ENCODE measurements at regions not wholly inside any gene's neighbourhood (a gene's known extent, or its start where the extent isn't known, plus 50 kb on each side); places are given as distances from the start of the nearest gene placed in this dataset.

DNA sequence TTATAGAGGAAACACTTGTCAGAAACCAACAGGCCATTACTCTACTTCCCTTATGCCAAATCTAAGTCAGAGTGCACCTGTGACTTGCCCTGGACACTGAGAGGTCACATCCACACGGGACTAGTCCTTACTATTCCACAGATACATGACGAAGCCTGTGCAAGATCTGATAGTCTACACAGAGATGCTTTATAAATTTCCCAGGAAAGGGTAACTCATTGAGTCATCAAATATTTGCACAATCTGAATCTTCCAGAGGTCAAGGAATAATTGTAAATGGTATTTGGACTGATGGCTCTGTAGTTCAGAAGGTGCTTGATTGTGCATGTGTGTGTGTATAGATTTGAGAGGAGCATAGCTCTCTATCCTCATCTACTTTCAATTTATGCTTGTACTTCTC is 55.2 kb upstream of the JAK2 start (continued):
- TF ChIP-seq, protein P1, sequence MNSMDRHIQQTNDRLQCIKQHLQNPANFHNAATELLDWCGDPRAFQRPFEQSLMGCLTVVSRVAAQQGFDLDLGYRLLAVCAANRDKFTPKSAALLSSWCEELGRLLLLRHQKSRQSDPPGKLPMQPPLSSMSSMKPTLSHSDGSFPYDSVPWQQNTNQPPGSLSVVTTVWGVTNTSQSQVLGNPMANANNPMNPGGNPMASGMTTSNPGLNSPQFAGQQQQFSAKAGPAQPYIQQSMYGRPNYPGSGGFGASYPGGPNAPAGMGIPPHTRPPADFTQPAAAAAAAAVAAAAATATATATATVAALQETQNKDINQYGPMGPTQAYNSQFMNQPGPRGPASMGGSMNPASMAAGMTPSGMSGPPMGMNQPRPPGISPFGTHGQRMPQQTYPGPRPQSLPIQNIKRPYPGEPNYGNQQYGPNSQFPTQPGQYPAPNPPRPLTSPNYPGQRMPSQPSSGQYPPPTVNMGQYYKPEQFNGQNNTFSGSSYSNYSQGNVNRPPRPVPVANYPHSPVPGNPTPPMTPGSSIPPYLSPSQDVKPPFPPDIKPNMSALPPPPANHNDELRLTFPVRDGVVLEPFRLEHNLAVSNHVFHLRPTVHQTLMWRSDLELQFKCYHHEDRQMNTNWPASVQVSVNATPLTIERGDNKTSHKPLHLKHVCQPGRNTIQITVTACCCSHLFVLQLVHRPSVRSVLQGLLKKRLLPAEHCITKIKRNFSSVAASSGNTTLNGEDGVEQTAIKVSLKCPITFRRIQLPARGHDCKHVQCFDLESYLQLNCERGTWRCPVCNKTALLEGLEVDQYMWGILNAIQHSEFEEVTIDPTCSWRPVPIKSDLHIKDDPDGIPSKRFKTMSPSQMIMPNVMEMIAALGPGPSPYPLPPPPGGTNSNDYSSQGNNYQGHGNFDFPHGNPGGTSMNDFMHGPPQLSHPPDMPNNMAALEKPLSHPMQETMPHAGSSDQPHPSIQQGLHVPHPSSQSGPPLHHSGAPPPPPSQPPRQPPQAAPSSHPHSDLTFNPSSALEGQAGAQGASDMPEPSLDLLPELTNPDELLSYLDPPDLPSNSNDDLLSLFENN (IDR thresholded peaks at IDR 0.05; ENCODE audit: low read depth in 2 of 2, low read length in 2 of 2): no peak
- TF ChIP-seq, protein P2, sequence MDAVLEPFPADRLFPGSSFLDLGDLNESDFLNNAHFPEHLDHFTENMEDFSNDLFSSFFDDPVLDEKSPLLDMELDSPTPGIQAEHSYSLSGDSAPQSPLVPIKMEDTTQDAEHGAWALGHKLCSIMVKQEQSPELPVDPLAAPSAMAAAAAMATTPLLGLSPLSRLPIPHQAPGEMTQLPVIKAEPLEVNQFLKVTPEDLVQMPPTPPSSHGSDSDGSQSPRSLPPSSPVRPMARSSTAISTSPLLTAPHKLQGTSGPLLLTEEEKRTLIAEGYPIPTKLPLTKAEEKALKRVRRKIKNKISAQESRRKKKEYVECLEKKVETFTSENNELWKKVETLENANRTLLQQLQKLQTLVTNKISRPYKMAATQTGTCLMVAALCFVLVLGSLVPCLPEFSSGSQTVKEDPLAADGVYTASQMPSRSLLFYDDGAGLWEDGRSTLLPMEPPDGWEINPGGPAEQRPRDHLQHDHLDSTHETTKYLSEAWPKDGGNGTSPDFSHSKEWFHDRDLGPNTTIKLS (IDR thresholded peaks at IDR 0.05; ENCODE audit: borderline replicate concordance, low read depth): no peak

DNA sequence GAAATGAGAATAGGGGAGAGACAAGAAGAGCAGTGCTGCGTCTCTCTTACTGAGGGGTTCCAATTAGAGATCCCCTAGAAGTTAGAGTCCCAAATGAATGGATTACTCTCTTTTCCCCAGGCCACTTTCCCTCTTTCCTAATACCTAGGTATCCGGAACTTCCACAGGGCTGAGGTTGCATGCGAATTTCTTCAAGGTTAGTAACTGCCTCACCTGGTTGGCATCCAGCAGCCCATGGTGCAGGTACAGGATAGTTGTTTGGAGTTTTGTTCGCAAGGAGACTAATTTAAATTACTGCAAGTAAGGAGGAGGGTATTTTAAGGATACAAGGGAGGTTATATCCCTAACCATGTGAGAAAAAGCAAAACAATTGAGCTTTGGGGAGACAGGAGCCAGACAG is 52.4 kb upstream of the JAK2 start:
- Histone ChIP-seq H3K36me3 (ENCODE audit: control insufficient read depth, insufficient read depth, low read length) (no peaks in the 10 kb centered on the region), H3K9me1 (ENCODE audit: control insufficient read depth, insufficient read depth, low read length) (no peaks in the 10 kb centered on the region), H3K4me2 (ENCODE audit: insufficient read depth, low read length) (no peak overlapping the region), H3K79me2 (ENCODE audit: control insufficient read depth, insufficient read depth, low read length) (peaks cover 2% of the 10 kb centered on the region; the same call in 1 of the 3 replicates), H3K27ac (ENCODE audit: extremely low read depth, low read depth, low read length) (no peak overlapping the region), H3K9me3 (replicated peaks; ENCODE audit: control insufficient read depth, insufficient read depth, low read depth, low read length) (no peaks in the 10 kb centered on the region), H3K4me1 (replicated peaks in 1 of 2; ENCODE audit: control insufficient read depth in 2 of 2, insufficient read depth in 2 of 2, low read length in 2 of 2) (peaks cover 0 to 18% of the 10 kb centered on the region in 2 experiments; a peak in 2 of 5 replicates), H3K4me3 (no peak overlapping the region), H2AFZ (ENCODE audit: low read depth, low read length) (no peak overlapping the region), H3K27me3 (ENCODE audit: control insufficient read depth in 2 of 2, insufficient read depth in 2 of 2, low read length in 2 of 2) (no peaks in the 10 kb centered on the region), H4K20me1 (replicated peaks; ENCODE audit: control insufficient read depth, insufficient read depth, low read length) (no peaks in the 10 kb centered on the region), H3K9ac (ENCODE audit: insufficient read depth in 1 of 2, low read depth in 2 of 2, low read length in 2 of 2) (no peak overlapping the region)
- no peak for ATAC-seq
- BruUV-seq (replicated peaks): no TSS peak
- in situ Hi-C loops (cut with MboI) (no loop called here), intact Hi-C loops (cut with micrococcal nuclease) (no loop called here)
- no peak for FAIRE-seq
- POLR2A ChIA-PET: interaction anchor here (0.5 to 1.0 kb wide), 2 partner anchors 9 to 31 kb away, joined by 4 read pairs; no protein-coding TSS in a partner anchor
- 85% methylated on average over 3 of the region's 4 CpGs for WGBS (ENCODE audit: insufficient coverage, low coverage, missing lambda C conversion rate)
- CTCF ChIA-PET (ENCODE audit: low intra/inter-chr PET ratio): no interaction called here
- DNase-seq (ENCODE audit: extremely low read depth in 1 of 4, low spot score in 3 of 4): no peak
- no peak for TF ChIP-seq FOXK1 (CRISPR knock-in tag; IDR thresholded peaks at IDR 0.05; ENCODE audit: borderline replicate concordance)
- TF ChIP-seq CBX8 (IDR thresholded peaks at IDR 0.05; ENCODE audit: borderline replicate concordance, extremely low read depth, low read depth, low read length, poor library complexity, severe bottlenecking): no peak
- TF ChIP-seq, protein P3, sequence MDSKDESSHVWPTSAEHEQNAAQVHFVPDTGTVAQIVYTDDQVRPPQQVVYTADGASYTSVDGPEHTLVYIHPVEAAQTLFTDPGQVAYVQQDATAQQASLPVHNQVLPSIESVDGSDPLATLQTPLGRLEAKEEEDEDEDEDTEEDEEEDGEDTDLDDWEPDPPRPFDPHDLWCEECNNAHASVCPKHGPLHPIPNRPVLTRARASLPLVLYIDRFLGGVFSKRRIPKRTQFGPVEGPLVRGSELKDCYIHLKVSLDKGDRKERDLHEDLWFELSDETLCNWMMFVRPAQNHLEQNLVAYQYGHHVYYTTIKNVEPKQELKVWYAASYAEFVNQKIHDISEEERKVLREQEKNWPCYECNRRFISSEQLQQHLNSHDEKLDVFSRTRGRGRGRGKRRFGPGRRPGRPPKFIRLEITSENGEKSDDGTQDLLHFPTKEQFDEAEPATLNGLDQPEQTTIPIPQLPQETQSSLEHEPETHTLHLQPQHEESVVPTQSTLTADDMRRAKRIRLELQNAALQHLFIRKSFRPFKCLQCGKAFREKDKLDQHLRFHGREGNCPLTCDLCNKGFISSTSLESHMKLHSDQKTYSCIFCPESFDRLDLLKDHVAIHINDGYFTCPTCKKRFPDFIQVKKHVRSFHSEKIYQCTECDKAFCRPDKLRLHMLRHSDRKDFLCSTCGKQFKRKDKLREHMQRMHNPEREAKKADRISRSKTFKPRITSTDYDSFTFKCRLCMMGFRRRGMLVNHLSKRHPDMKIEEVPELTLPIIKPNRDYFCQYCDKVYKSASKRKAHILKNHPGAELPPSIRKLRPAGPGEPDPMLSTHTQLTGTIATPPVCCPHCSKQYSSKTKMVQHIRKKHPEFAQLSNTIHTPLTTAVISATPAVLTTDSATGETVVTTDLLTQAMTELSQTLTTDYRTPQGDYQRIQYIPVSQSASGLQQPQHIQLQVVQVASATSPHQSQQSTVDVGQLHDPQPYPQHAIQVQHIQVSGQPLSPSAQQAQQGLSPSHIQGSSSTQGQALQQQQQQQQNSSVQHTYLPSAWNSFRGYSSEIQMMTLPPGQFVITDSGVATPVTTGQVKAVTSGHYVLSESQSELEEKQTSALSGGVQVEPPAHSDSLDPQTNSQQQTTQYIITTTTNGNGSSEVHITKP (IDR thresholded peaks at IDR 0.05; ENCODE audit: partially characterized antibody): no peak
